ENCODE measurements at regions not wholly inside any gene's neighbourhood (a gene's known extent, or its start where the extent isn't known, plus 50 kb on each side); places are given as distances from the start of the nearest gene placed in this dataset.

GRCh38 chr15:69515508-69515907, 62.9 kb downstream of the RPLP1 start:
- Histone ChIP-seq H3K4me1 (peaks cover 0 to 10% (median 0%) of the 10 kb centered on the region in 9 donors), H3K4me3 (no peak overlapping the region), H3K27ac (no peak overlapping the region), H3K27me3 (peaks cover 0 to 22% (median 12%) of the 10 kb centered on the region in 7 donors), H3K9me3 (peaks cover 0 to 3% (median 0%) of the 10 kb centered on the region in 11 donors), H3K36me3 (no peaks in the 10 kb centered on the region)
- ATAC-seq (no peak), DNase-seq (no peak)
- 85 to 88% methylated on average over 4 of the region's 4 CpGs for WGBS, 2 donors
- no peak for TF ChIP-seq CTCF (IDR thresholded peaks at IDR 0.05)
- intact Hi-C loops (cut with DNase I): no loop called here

- no peak for TF ChIP-seq CTCF (IDR thresholded peaks at IDR 0.05)
- peaks cover 0 to 10% (median 0%) of the 10 kb centered on the region in 9 donors for H3K4me1 ChIP-seq
- intact Hi-C loops (cut with DNase I): no loop called here
- DNase-seq (no peak), ATAC-seq (no peak)
- H3K4me3 ChIP-seq: no peak overlapping the region
- no peaks in the 10 kb centered on the region for H3K36me3 ChIP-seq
- peaks cover 0 to 3% (median 0%) of the 10 kb centered on the region in 11 donors for H3K9me3 ChIP-seq
- WGBS, 2 donors: 70 to 81% methylated on average over 3 of the region's 3 CpGs
- H3K27ac ChIP-seq: no peak overlapping the region
- H3K27me3 ChIP-seq: peaks cover 0 to 22% (median 12%) of the 10 kb centered on the region in 7 donors
Observed at GRCh38 chr15:69515926-69516325, 63.3 kb downstream of the RPLP1 start.

GRCh38 chr15:69517052-69517451, 64.4 kb downstream of the RPLP1 start:
- Histone ChIP-seq H3K36me3 (no peaks in the 10 kb centered on the region), H3K27me3 (peaks cover 0 to 22% (median 12%) of the 10 kb centered on the region in 7 donors), H3K4me1 (peaks cover 0 to 10% (median 0%) of the 10 kb centered on the region in 9 donors), H3K27ac (no peak overlapping the region), H3K9me3 (peaks cover 0 to 3% (median 0%) of the 10 kb centered on the region in 11 donors), H3K4me3 (no peak overlapping the region)
- no peak for ATAC-seq
- intact Hi-C loops (cut with DNase I): no loop called here
- 70 to 76% methylated on average over 2 of the region's 2 CpGs for WGBS, 2 donors
- no peak for TF ChIP-seq CTCF (IDR thresholded peaks at IDR 0.05)
- DNase-seq: no peak

- Histone ChIP-seq H3K27ac (no peak overlapping the region), H3K4me3 (no peak overlapping the region), H3K4me1 (peaks cover 0 to 10% (median 0%) of the 10 kb centered on the region in 9 donors), H3K36me3 (no peaks in the 10 kb centered on the region), H3K27me3 (peaks cover 0 to 13% (median 8%) of the 10 kb centered on the region in 7 donors), H3K9me3 (peaks cover 0 to 3% (median 0%) of the 10 kb centered on the region in 11 donors)
- ATAC-seq (no peak), DNase-seq (no peak)
- WGBS, 2 donors: 82 to 84% methylated on average over 2 of the region's 2 CpGs
- no peak for TF ChIP-seq CTCF (IDR thresholded peaks at IDR 0.05)
- intact Hi-C loops (cut with DNase I): no loop called here
Observed at GRCh38 chr15:69518806-69519205, 66.2 kb downstream of the RPLP1 start.

All from heart right ventricle (tissue), 16 donors.